HuH-7.5 (cell line): ENCODE measurements at regions not wholly inside any gene's neighbourhood (a gene's known extent, or its start where the extent isn't known, plus 50 kb on each side); places are given as distances from the start of the nearest gene placed in this dataset.
A peak's percentile ranks its signal among the peaks of the same experiment; 100 is the strongest.

Experiments used
- DNase-seq: peaks from one replicate; pipeline ENCODE4 v3.0.0; 2011; ENCODE audit warnings: low spot score

GRCh38 chr10:108784534-108784933 lies 1138.8 kb downstream of the XPNPEP1 start:
- DNase-seq: no peak

GRCh38 chr10:108783897-108784296 lies 1139.4 kb downstream of the XPNPEP1 start:
- peak; percentile 4 for DNase-seq

- no peak for DNase-seq
Measured at GRCh38 chr10:108782411-108782810, 1140.9 kb downstream of the XPNPEP1 start.

- DNase-seq: no peak
Measured at GRCh38 chr10:108779501-108779900, 1143.8 kb downstream of the XPNPEP1 start.

GRCh38 chr10:108775911-108776475 lies 1147.3 kb downstream of the XPNPEP1 start:
- no peak for DNase-seq

- DNase-seq: no peak
Measured at GRCh38 chr10:108771106-108771505, 1152.2 kb downstream of the XPNPEP1 start.

- no peak for DNase-seq
Measured at GRCh38 chr10:108765794-108766193, 1157.5 kb downstream of the XPNPEP1 start.

- no peak for DNase-seq
Measured at GRCh38 chr10:108757946-108758345, 1165.4 kb downstream of the XPNPEP1 start.

- DNase-seq: no peak
Measured at GRCh38 chr10:108755646-108756045, 1167.7 kb downstream of the XPNPEP1 start.

GRCh38 chr10:108753326-108753725 lies 1170.0 kb downstream of the XPNPEP1 start:
- no peak for DNase-seq

- DNase-seq: no peak
Measured at GRCh38 chr10:108749042-108749441, 1174.3 kb downstream of the XPNPEP1 start.

GRCh38 chr10:108736111-108736510 lies 1187.2 kb downstream of the XPNPEP1 start:
- no peak for DNase-seq

GRCh38 chr10:108735380-108735779 lies 1187.9 kb downstream of the XPNPEP1 start:
- no peak for DNase-seq

- no peak for DNase-seq
Measured at GRCh38 chr10:108721874-108722273, 1201.4 kb downstream of the XPNPEP1 start.

- DNase-seq: no peak
Measured at GRCh38 chr10:108716352-108716751, 1207.0 kb downstream of the XPNPEP1 start.

GRCh38 chr10:108709927-108710722 lies 1213.2 kb downstream of the XPNPEP1 start:
- no peak for DNase-seq

GRCh38 chr10:108708363-108708762 lies 1214.9 kb downstream of the XPNPEP1 start:
- DNase-seq: no peak

- DNase-seq: no peak
Measured at GRCh38 chr10:108696792-108697477, 1226.4 kb downstream of the XPNPEP1 start.

GRCh38 chr10:108691126-108691525 lies 1232.2 kb downstream of the XPNPEP1 start:
- no peak for DNase-seq

GRCh38 chr10:108690530-108690929 lies 1232.8 kb downstream of the XPNPEP1 start:
- no peak for DNase-seq

- DNase-seq: no peak
Measured at GRCh38 chr10:108689891-108690290, 1233.4 kb downstream of the XPNPEP1 start.

GRCh38 chr10:108688314-108688713 lies 1235.0 kb downstream of the XPNPEP1 start:
- DNase-seq: no peak

- DNase-seq: no peak
Measured at GRCh38 chr10:108685863-108686531, 1237.3 kb downstream of the XPNPEP1 start.
